HepG2 (cell line): ENCODE measurements at regions not wholly inside any gene's neighbourhood (a gene's known extent, or its start where the extent isn't known, plus 50 kb on each side); places are given as distances from the start of the nearest gene placed in this dataset.

Source experiments
- DBP ChIP-seq: sonication (generic); formaldehyde crosslinking; IDR thresholded peaks from 2 replicates; pipeline ENCODE4 v1.4.0; 2020; ENCODE audit warnings: missing genetic modification reagents; ENCODE audit errors: not compliant biosample characterization
- DPF2 ChIP-seq: sonication (generic); formaldehyde crosslinking; IDR thresholded peaks from 2 replicates; pipeline ENCODE4 v1.4.0; 2020; ENCODE audit warnings: mild to moderate bottlenecking, low read depth, missing genetic modification reagents, borderline replicate concordance
- ESRRA ChIP-seq: sonication (generic); formaldehyde crosslinking; IDR thresholded peaks from 2 replicates; pipeline ENCODE4 v1.5.1; 2020; ENCODE audit warnings: mild to moderate bottlenecking, low read depth, missing genetic modification reagents
- FIP1L1 ChIP-seq: fragments of 200-400 bp; formaldehyde crosslinking; IDR thresholded peaks from 2 replicates; pipeline ENCODE4 v1.6.1; 2018; ENCODE audit warnings: low read depth, mild to moderate bottlenecking, low read length, moderate library complexity, borderline replicate concordance; ENCODE audit not compliant: insufficient read depth
- FOXJ3 ChIP-seq: sonication (generic); formaldehyde crosslinking; IDR thresholded peaks from 2 replicates; pipeline ENCODE4 v1.4.0; 2020; ENCODE audit warnings: missing genetic modification reagents, mild to moderate bottlenecking, borderline replicate concordance
- HMG20A ChIP-seq: IDR thresholded peaks from 2 replicates; pipeline ENCODE4 v1.6.1; 2016; ENCODE audit warnings: borderline replicate concordance
- HNF4A ChIP-seq: sonication (generic); formaldehyde crosslinking; IDR thresholded peaks from 2 replicates; pipeline ENCODE4 v1.4.0; 2020; ENCODE audit warnings: missing genetic modification reagents
- JUNB ChIP-seq: sonication (generic); formaldehyde crosslinking; IDR thresholded peaks from 2 replicates; pipeline ENCODE4 v1.8.0; 2022; ENCODE audit warnings: missing genetic modification reagents, mild to moderate bottlenecking, borderline replicate concordance
- KDM2A ChIP-seq: sonication (generic); formaldehyde crosslinking; IDR thresholded peaks from 2 replicates; pipeline ENCODE4 v1.4.0; 2020; ENCODE audit warnings: low read depth, missing genetic modification reagents, borderline replicate concordance
- KDM6A ChIP-seq: IDR thresholded peaks from 2 replicates; pipeline ENCODE4 v1.6.1; 2016; ENCODE audit warnings: low read depth
- NPAS2 ChIP-seq: sonication (generic); formaldehyde crosslinking; IDR thresholded peaks from 2 replicates; pipeline ENCODE4 v1.8.0; 2022; ENCODE audit warnings: mild to moderate bottlenecking, missing genetic modification reagents, borderline replicate concordance
- PATZ1 ChIP-seq: sonication (generic); formaldehyde crosslinking; IDR thresholded peaks from 2 replicates; pipeline ENCODE4 v1.4.0; 2020; ENCODE audit warnings: missing genetic modification reagents
- PREB ChIP-seq: sonication (generic); formaldehyde crosslinking; IDR thresholded peaks from 2 replicates; pipeline ENCODE4 v1.4.0; 2020; ENCODE audit warnings: missing genetic modification reagents
- RORA ChIP-seq: sonication (generic); formaldehyde crosslinking; IDR thresholded peaks from 2 replicates; pipeline ENCODE4 v1.5.0; 2020; ENCODE audit warnings: mild to moderate bottlenecking, missing genetic modification reagents, moderate library complexity
- SNAPC2 ChIP-seq: sonication (generic); formaldehyde crosslinking; IDR thresholded peaks from 2 replicates; pipeline ENCODE4 v1.8.1; 2022; ENCODE audit warnings: mild to moderate bottlenecking, missing genetic modification reagents
- ZBTB26 ChIP-seq: IDR thresholded peaks from 2 replicates; pipeline ENCODE4 v1.6.1; 2016; ENCODE audit warnings: missing compliant biosample characterization, missing genetic modification reagents, borderline replicate concordance
- ZBTB3 ChIP-seq: sonication (generic); formaldehyde crosslinking; IDR thresholded peaks from 2 replicates; pipeline ENCODE4 v1.4.0; 2020; ENCODE audit warnings: low read depth, mild to moderate bottlenecking, moderate library complexity, missing genetic modification reagents, borderline replicate concordance
- ZFP37 ChIP-seq: sonication (generic); formaldehyde crosslinking; IDR thresholded peaks from 2 replicates; pipeline ENCODE4 v1.4.0; 2020; ENCODE audit warnings: missing genetic modification reagents, borderline replicate concordance
- ZNF615 ChIP-seq: sonication (generic); formaldehyde crosslinking; IDR thresholded peaks from 2 replicates; pipeline ENCODE4 v1.5.0; 2020; ENCODE audit warnings: mild to moderate bottlenecking, missing genetic modification reagents, borderline replicate concordance
- ZNF800 ChIP-seq: sonication (generic); formaldehyde crosslinking; IDR thresholded peaks from 2 replicates; pipeline ENCODE4 v1.4.0; 2020; ENCODE audit warnings: missing genetic modification reagents
- ZSCAN9 ChIP-seq: IDR thresholded peaks from 2 replicates; pipeline ENCODE4 v1.6.1; 2016; ENCODE audit warnings: borderline replicate concordance

- TF ChIP-seq ZNF800 (CRISPR knock-in tag) (no peak), NPAS2 (CRISPR knock-in tag) (no peak), ZFP37 (no peak), FIP1L1 (no peak), KDM6A (CRISPR knock-in tag) (no peak), ZBTB26 (CRISPR knock-in tag) (no peak), RORA (0 out of 2 replicates have a peak, but pooled peaks have one; percentile 87), SNAPC2 (CRISPR knock-in tag) (no peak), KDM2A (CRISPR knock-in tag) (no peak), JUNB (CRISPR knock-in tag) (no peak; the same call in 1 of the 2 replicates), FOXJ3 (CRISPR knock-in tag) (0 out of 2 replicates have a peak, but pooled peaks have one; percentile 56), PATZ1 (CRISPR knock-in tag) (peak; percentile 41; the same call in 1 of the 2 replicates), DBP (CRISPR knock-in tag) (no peak), HNF4A (CRISPR knock-in tag) (peak; percentile 55), ESRRA (CRISPR knock-in tag) (peak; percentile 58; the same call in 1 of the 2 replicates), ZSCAN9 (no peak), HMG20A (CRISPR knock-in tag) (peak; percentile 74; the same call in 1 of the 2 replicates), ZBTB3 (no peak), PREB (CRISPR knock-in tag) (no peak), DPF2 (no peak), ZNF615 (CRISPR knock-in tag) (no peak)
Measured at GRCh38 chr14:30355431-30355913, 203.5 kb upstream of the G2E3 start (continued).
